ENCODE measurements at regions not wholly inside any gene's neighbourhood (a gene's known extent, or its start where the extent isn't known, plus 50 kb on each side); places are given as distances from the start of the nearest gene placed in this dataset.

- Histone ChIP-seq H3K4me3 (ENCODE audit: low read depth in 1 of 2, low read length in 2 of 2) (no peak overlapping the region), H3K9ac (ENCODE audit: low read depth, low read length) (no peak overlapping the region), H3K36me3 (ENCODE audit: insufficient read depth, low read length) (no peaks in the 10 kb centered on the region), H3K4me2 (ENCODE audit: insufficient read depth, low read length) (no peak overlapping the region), H3K9me3 (ENCODE audit: insufficient read depth, low read length, severe bottlenecking) (no peaks in the 10 kb centered on the region), H2AFZ (ENCODE audit: low read depth, low read length) (no peak overlapping the region), H3K27ac (ENCODE audit: low read length) (no peak overlapping the region), H3K27me3 (ENCODE audit: insufficient read depth, low read length, poor library complexity) (no peaks in the 10 kb centered on the region), H4K20me1 (ENCODE audit: insufficient read depth, low read length) (no peaks in the 10 kb centered on the region), H3K4me1 (ENCODE audit: insufficient read depth, low read length) (no peaks in the 10 kb centered on the region), H3K79me2 (ENCODE audit: insufficient read depth, low read length) (no peaks in the 10 kb centered on the region)
- DNase-seq (no peak), ATAC-seq (ENCODE audit: insufficient read depth, low read depth) (no peak)
- TF ChIP-seq CTCF (IDR thresholded peaks at IDR 0.05; ENCODE audit: borderline replicate concordance, extremely low read depth, low read length, poor library complexity, severe bottlenecking) (no peak), EZH2 (IDR thresholded peaks at IDR 0.05; ENCODE audit: borderline replicate concordance, low read depth, low read length, severe bottlenecking) (no peak)
Measured at GRCh38 chr14:83798421-83798820, 1731.5 kb upstream of the FLRT2 start.

- H3K27ac ChIP-seq (ENCODE audit: low read length): no peak overlapping the region
- H3K4me1 ChIP-seq (ENCODE audit: insufficient read depth, low read length): no peaks in the 10 kb centered on the region
- no peak overlapping the region for H3K9ac ChIP-seq (ENCODE audit: low read depth, low read length)
- DNase-seq: no peak
- H2AFZ ChIP-seq (ENCODE audit: low read depth, low read length): no peak overlapping the region
- no peaks in the 10 kb centered on the region for H3K36me3 ChIP-seq (ENCODE audit: insufficient read depth, low read length)
- H3K27me3 ChIP-seq (ENCODE audit: insufficient read depth, low read length, poor library complexity): no peaks in the 10 kb centered on the region
- no peak overlapping the region for H3K4me3 ChIP-seq (ENCODE audit: low read depth in 1 of 2, low read length in 2 of 2)
- no peaks in the 10 kb centered on the region for H3K79me2 ChIP-seq (ENCODE audit: insufficient read depth, low read length)
- TF ChIP-seq CTCF (IDR thresholded peaks at IDR 0.05; ENCODE audit: borderline replicate concordance, extremely low read depth, low read length, poor library complexity, severe bottlenecking): no peak
- TF ChIP-seq EZH2 (IDR thresholded peaks at IDR 0.05; ENCODE audit: borderline replicate concordance, low read depth, low read length, severe bottlenecking): no peak
- no peaks in the 10 kb centered on the region for H3K9me3 ChIP-seq (ENCODE audit: insufficient read depth, low read length, severe bottlenecking)
- no peak overlapping the region for H3K4me2 ChIP-seq (ENCODE audit: insufficient read depth, low read length)
- no peaks in the 10 kb centered on the region for H4K20me1 ChIP-seq (ENCODE audit: insufficient read depth, low read length)
- no peak for ATAC-seq (ENCODE audit: insufficient read depth, low read depth)
Measured at GRCh38 chr14:83799233-83799632, 1730.7 kb upstream of the FLRT2 start.

GRCh38 chr14:83814896-83815295, 1715.0 kb upstream of the FLRT2 start:
- Histone ChIP-seq H3K36me3 (ENCODE audit: insufficient read depth, low read length) (no peaks in the 10 kb centered on the region), H3K4me3 (ENCODE audit: low read depth in 1 of 2, low read length in 2 of 2) (no peak overlapping the region), H3K4me2 (ENCODE audit: insufficient read depth, low read length) (no peak overlapping the region), H4K20me1 (ENCODE audit: insufficient read depth, low read length) (no peaks in the 10 kb centered on the region), H3K9ac (ENCODE audit: low read depth, low read length) (no peak overlapping the region), H3K4me1 (ENCODE audit: insufficient read depth, low read length) (no peaks in the 10 kb centered on the region), H3K79me2 (ENCODE audit: insufficient read depth, low read length) (no peaks in the 10 kb centered on the region), H3K9me3 (ENCODE audit: insufficient read depth, low read length, severe bottlenecking) (no peaks in the 10 kb centered on the region), H2AFZ (ENCODE audit: low read depth, low read length) (no peak overlapping the region), H3K27ac (ENCODE audit: low read length) (no peak overlapping the region), H3K27me3 (ENCODE audit: insufficient read depth, low read length, poor library complexity) (no peaks in the 10 kb centered on the region)
- ATAC-seq (ENCODE audit: insufficient read depth, low read depth): no peak
- TF ChIP-seq CTCF (IDR thresholded peaks at IDR 0.05; ENCODE audit: borderline replicate concordance, extremely low read depth, low read length, poor library complexity, severe bottlenecking) (no peak), EZH2 (IDR thresholded peaks at IDR 0.05; ENCODE audit: borderline replicate concordance, low read depth, low read length, severe bottlenecking) (no peak)
- no peak for DNase-seq

- Histone ChIP-seq H3K36me3 (ENCODE audit: insufficient read depth, low read length) (no peaks in the 10 kb centered on the region), H3K9me3 (ENCODE audit: insufficient read depth, low read length, severe bottlenecking) (no peaks in the 10 kb centered on the region), H4K20me1 (ENCODE audit: insufficient read depth, low read length) (no peaks in the 10 kb centered on the region), H3K27ac (ENCODE audit: low read length) (no peak overlapping the region), H3K4me1 (ENCODE audit: insufficient read depth, low read length) (no peaks in the 10 kb centered on the region), H2AFZ (ENCODE audit: low read depth, low read length) (no peak overlapping the region), H3K4me3 (ENCODE audit: low read depth in 1 of 2, low read length in 2 of 2) (no peak overlapping the region), H3K27me3 (ENCODE audit: insufficient read depth, low read length, poor library complexity) (no peaks in the 10 kb centered on the region), H3K9ac (ENCODE audit: low read depth, low read length) (no peak overlapping the region), H3K4me2 (ENCODE audit: insufficient read depth, low read length) (no peak overlapping the region), H3K79me2 (ENCODE audit: insufficient read depth, low read length) (no peaks in the 10 kb centered on the region)
- TF ChIP-seq CTCF (IDR thresholded peaks at IDR 0.05; ENCODE audit: borderline replicate concordance, extremely low read depth, low read length, poor library complexity, severe bottlenecking): no peak
- TF ChIP-seq EZH2 (IDR thresholded peaks at IDR 0.05; ENCODE audit: borderline replicate concordance, low read depth, low read length, severe bottlenecking): no peak
- ATAC-seq (ENCODE audit: insufficient read depth, low read depth) (no peak), DNase-seq (no peak)
Measured at GRCh38 chr14:83816761-83817160, 1713.2 kb upstream of the FLRT2 start.

All from DND-41 (cell line).